GM10248 (cell line): ENCODE measurements at regions not wholly inside any gene's neighbourhood (a gene's known extent, or its start where the extent isn't known, plus 50 kb on each side); places are given as distances from the start of the nearest gene placed in this dataset.

ENCODE experiments used
- CTCF ChIA-PET: fragments of 300-600 bp; sonication (Branson Sonifier 250); formaldehyde crosslinking; extraction: SDS; loops from one replicate; lab custom pipeline; 2021; ENCODE audit warnings: antibody characterized with exemption; lab: Yijun Ruan, JAX
- POLR2A ChIA-PET: fragments of 350-650 bp; sonication (Branson Sonifier 250); formaldehyde crosslinking; extraction: SDS; loops from one replicate; lab custom pipeline; 2020; ENCODE audit warnings: antibody characterized with exemption; lab: Yijun Ruan, JAX
- DNase-seq: peaks from one replicate; pipeline ENCODE4 v3.0.0; 2012; ENCODE audit errors: extremely low spot score
- TF ChIP-seq, protein P1 (sequence below): IDR thresholded peaks from 2 replicates; pipeline ENCODE4 v1.5.1; 2012; ENCODE audit warnings: mild to moderate bottlenecking, low read depth; ENCODE audit errors: extremely low read depth, missing control alignments, control extremely low read depth

DNA sequence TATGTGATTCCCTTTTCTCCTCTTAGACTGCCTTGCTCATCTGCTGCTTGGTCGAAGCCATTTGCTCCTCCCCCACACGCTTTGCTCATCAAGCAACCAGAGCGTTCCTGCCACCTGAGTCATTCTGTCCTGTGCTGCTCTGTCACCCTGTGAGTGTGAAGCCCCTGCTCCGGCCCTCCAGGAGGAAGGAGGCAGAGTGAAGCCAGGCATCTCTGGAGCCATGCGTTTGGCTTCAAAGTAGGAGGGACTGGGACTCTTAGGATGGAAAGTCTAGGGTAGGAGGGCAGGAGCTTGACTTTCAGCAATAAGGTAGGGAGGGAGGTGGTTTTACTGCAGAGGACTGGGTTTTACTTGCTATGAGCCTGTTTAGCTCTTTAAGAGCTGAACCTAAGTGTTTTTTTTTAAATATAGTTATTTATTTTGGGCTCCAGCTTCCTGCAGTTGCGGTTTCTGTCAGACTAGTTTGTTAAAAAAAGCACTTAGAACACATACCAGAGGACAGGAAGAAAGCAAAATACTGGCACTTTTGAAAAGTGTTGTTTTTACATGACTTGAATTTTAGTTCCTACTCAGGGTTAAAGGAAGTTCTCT, 63.6 kb downstream of the SPINK2 start:
- TF ChIP-seq, protein P1, sequence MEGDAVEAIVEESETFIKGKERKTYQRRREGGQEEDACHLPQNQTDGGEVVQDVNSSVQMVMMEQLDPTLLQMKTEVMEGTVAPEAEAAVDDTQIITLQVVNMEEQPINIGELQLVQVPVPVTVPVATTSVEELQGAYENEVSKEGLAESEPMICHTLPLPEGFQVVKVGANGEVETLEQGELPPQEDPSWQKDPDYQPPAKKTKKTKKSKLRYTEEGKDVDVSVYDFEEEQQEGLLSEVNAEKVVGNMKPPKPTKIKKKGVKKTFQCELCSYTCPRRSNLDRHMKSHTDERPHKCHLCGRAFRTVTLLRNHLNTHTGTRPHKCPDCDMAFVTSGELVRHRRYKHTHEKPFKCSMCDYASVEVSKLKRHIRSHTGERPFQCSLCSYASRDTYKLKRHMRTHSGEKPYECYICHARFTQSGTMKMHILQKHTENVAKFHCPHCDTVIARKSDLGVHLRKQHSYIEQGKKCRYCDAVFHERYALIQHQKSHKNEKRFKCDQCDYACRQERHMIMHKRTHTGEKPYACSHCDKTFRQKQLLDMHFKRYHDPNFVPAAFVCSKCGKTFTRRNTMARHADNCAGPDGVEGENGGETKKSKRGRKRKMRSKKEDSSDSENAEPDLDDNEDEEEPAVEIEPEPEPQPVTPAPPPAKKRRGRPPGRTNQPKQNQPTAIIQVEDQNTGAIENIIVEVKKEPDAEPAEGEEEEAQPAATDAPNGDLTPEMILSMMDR: no peak
- ChIA-PET POLR2A (no interaction called here), CTCF (interaction anchor here (1.4 to 1.9 kb wide), 4 partner anchors 10 to 78 kb away, joined by 3 to 7 read pairs (median 4); no protein-coding TSS in a partner anchor)
- peak; percentile 68 for DNase-seq

DNA sequence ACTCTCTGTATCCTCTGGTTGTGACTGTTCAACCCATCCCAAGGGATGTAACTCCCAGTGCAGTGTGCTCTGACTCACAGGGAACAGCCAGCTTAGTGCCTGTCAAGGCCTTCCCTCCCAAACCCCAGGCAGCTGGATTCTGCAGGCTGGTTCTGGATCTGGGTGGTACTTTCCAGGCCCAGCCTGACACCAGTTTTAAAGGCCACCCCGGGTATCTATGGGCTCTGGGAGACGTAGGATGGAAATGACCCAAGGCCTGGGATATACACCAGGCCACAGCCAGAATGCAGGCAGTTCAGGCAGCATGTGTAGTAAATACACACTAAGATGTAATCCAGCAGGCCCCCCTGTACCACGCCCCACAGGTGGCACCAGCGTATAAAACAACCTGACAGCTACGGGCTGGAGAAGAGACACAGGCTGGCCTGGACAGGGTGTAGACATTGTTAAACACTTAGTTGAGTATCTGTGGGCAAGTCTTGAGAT, 64.2 kb downstream of the SPINK2 start:
- no peak for DNase-seq
- POLR2A ChIA-PET: no interaction called here
- TF ChIP-seq, protein P1: no peak
- CTCF ChIA-PET: interaction anchor here (1.4 to 1.9 kb wide), 3 partner anchors 11 to 42 kb away, joined by 3 to 7 read pairs (median 5); no protein-coding TSS in a partner anchor

DNA sequence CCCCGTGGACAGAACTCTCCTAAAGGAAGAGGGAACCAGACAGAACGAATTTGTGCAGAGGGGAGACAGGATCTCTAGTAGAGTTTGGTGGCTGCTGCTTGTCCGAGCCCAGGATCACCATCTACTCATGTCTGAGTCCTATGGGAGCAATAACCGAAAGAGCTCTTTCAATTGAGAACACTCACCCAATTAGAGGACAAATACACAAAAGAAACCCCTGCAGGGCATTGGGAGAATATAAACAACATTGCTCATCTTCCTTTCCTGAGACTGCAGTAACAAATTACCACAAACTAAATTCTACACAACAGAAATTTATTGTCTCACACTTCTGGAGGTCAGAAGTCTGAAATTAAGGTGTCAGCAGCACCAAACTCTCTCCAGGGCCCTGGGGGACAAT, 65.6 kb downstream of the SPINK2 start:
- ChIA-PET POLR2A (interaction anchor here (0.6 kb wide), 1 partner anchor 13 kb away, joined by 4 read pairs; no protein-coding TSS in a partner anchor), CTCF (interaction anchor here (0.8 to 2.1 kb wide), 4 partner anchors 11 to 29 kb away, joined by 3 to 4 read pairs (median 3); no protein-coding TSS in a partner anchor)

DNA sequence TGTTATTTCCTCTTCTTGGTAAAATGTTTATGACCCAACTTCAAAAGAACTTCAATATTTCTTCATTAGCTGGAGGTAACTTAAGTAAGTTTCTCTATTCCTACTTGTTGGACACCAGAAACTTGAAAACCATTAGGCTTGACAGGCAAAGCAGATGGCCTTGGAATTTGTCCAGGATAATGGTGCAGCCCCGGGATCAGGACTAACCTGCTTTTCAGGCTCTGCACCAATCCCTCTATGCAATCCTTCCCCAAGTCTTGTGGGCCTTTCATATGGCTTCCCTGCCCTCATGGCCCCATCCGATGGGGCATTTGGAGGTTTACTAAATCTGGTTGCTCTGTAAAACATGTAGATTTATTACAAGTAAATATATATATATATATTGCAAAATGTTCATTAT, 68.5 kb downstream of the SPINK2 start:
- POLR2A ChIA-PET: no interaction called here
- TF ChIP-seq, protein P1: no peak
- DNase-seq: no peak
- CTCF ChIA-PET: interaction anchor here (2.6 kb wide), 1 partner anchor 47 kb away, joined by 8 read pairs; no protein-coding TSS in a partner anchor

More for the DNA sequence above, 65.6 kb downstream of the SPINK2 start:
- TF ChIP-seq, protein P1: no peak
- no peak for DNase-seq

DNA sequence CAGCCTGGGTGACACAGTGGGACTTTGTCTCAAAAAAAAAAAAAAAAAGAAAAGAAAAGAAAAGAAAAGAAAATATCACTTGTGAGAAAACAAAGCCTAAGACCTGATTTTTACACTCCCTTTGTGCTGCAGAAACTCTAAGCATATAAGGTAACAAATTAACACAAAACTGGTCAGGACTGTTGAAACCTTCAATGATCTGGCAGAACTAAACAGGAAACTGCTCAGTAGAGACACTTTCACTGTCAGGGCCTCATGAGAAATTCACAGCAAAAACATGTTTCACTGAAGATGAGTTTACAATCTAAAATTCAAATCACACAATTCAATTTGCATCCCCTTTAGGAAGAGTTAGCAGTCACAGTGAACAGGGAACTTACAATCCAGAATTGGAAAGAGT, 69.1 kb upstream of the HOPX start:
- no peak for DNase-seq
- POLR2A ChIA-PET: no interaction called here
- CTCF ChIA-PET: interaction anchor here (1.2 kb wide), 1 partner anchor 50 kb away, joined by 3 read pairs; no protein-coding TSS in a partner anchor
- TF ChIP-seq, protein P1: no peak

DNA sequence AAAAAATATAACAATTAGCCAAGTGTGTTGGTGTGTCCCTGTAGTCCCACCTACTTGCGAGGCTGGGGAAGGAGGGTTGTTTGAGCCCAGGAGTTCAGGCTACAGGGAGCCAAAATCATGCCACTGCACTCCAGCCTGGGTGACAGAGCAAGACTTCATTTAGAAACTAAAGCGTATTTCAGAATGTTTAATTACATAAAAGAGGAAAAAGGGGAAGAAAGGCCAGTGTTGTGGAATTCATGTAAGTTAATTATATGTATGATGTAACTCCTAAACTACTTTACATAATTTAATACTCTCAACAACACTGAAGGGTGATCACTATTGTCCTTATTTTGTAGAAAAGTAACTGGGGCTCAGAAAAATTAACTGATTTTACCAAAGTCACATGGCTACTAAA, 67.2 kb upstream of the HOPX start:
- ChIA-PET CTCF (no interaction called here), POLR2A (no interaction called here)
- TF ChIP-seq, protein P1: no peak
- DNase-seq: no peak
